ENCODE measurements at regions not wholly inside any gene's neighbourhood (a gene's known extent, or its start where the extent isn't known, plus 50 kb on each side); places are given as distances from the start of the nearest gene placed in this dataset.
"Not testable (repeated sequence)": the region's sequence is repeated elsewhere in the genome, so short reads cannot be mapped to it uniquely, and the experiment has no call there.

- no peaks in the 10 kb centered on the region for H3K9me3 Mint-ChIP-seq
- no peak overlapping the region for H3K4me3 Mint-ChIP-seq
- no peak for TF ChIP-seq CTCF (conservative IDR thresholded peaks at IDR 0.05)
- peaks cover 3% of the 10 kb centered on the region for H3K4me1 Mint-ChIP-seq
- H3K27me3 Mint-ChIP-seq (ENCODE audit: low read depth): no peaks in the 10 kb centered on the region
- DNase-seq (ENCODE audit: low read depth, low spot score): no peak
- no peak overlapping the region for H3K27ac Mint-ChIP-seq (ENCODE audit: unreplicated experiment)
- H3K36me3 Mint-ChIP-seq (ENCODE audit: low read depth): no peaks in the 10 kb centered on the region
Measured at GRCh38 chr14:51360592-51360991, 120.5 kb downstream of the TMX1 start.

GRCh38 chr14:51365241-51365965 lies 125.4 kb downstream of the TMX1 start:
- TF ChIP-seq CTCF (conservative IDR thresholded peaks at IDR 0.05): no peak
- Mint-ChIP-seq H3K27me3 (ENCODE audit: low read depth) (no peaks in the 10 kb centered on the region), H3K4me1 (no peaks in the 10 kb centered on the region), H3K27ac (ENCODE audit: unreplicated experiment) (no peak overlapping the region), H3K4me3 (no peak overlapping the region), H3K9me3 (no peaks in the 10 kb centered on the region), H3K36me3 (ENCODE audit: low read depth) (no peaks in the 10 kb centered on the region)
- no peak for DNase-seq (ENCODE audit: low read depth, low spot score)

GRCh38 chr14:51366460-51366859 lies 126.4 kb downstream of the TMX1 start:
- H3K27ac Mint-ChIP-seq (ENCODE audit: unreplicated experiment); H3K4me3 Mint-ChIP-seq; H3K36me3 Mint-ChIP-seq (ENCODE audit: low read depth); H3K9me3 Mint-ChIP-seq; DNase-seq (ENCODE audit: low read depth, low spot score); H3K4me1 Mint-ChIP-seq; H3K27me3 Mint-ChIP-seq (ENCODE audit: low read depth): not testable (repeated sequence)

GRCh38 chr14:51366866-51367599 lies 127.0 kb downstream of the TMX1 start:
- not testable (repeated sequence) for H3K4me3 Mint-ChIP-seq; H3K27ac Mint-ChIP-seq (ENCODE audit: unreplicated experiment); DNase-seq (ENCODE audit: low read depth, low spot score)

GRCh38 chr14:51367600-51367931 lies 127.5 kb downstream of the TMX1 start:
- Mint-ChIP-seq H3K9me3 (peaks cover 7% of the 10 kb centered on the region), H3K27ac (ENCODE audit: unreplicated experiment) (no peak overlapping the region), H3K36me3 (ENCODE audit: low read depth) (peaks cover under 1% of the 10 kb centered on the region), H3K27me3 (ENCODE audit: low read depth) (no peaks in the 10 kb centered on the region), H3K4me1 (peaks cover 3% of the 10 kb centered on the region), H3K4me3 (no peak overlapping the region)
- TF ChIP-seq CTCF (conservative IDR thresholded peaks at IDR 0.05): no peak
- DNase-seq (ENCODE audit: low read depth, low spot score): no peak

More at GRCh38 chr14:51366866-51367599, 127.0 kb downstream of the TMX1 start:
- not testable (repeated sequence) for H3K4me1 Mint-ChIP-seq; H3K36me3 Mint-ChIP-seq (ENCODE audit: low read depth); H3K27me3 Mint-ChIP-seq (ENCODE audit: low read depth); H3K9me3 Mint-ChIP-seq

GRCh38 chr14:51368721-51369163 lies 128.7 kb downstream of the TMX1 start:
- Mint-ChIP-seq H3K4me1 (peaks cover 3% of the 10 kb centered on the region), H3K27ac (ENCODE audit: unreplicated experiment) (no peak overlapping the region), H3K36me3 (ENCODE audit: low read depth) (peaks cover 2% of the 10 kb centered on the region), H3K27me3 (ENCODE audit: low read depth) (no peaks in the 10 kb centered on the region), H3K9me3 (peaks cover 8% of the 10 kb centered on the region), H3K4me3 (no peak overlapping the region)
- DNase-seq (ENCODE audit: low read depth, low spot score): no peak
- no peak for TF ChIP-seq CTCF (conservative IDR thresholded peaks at IDR 0.05)

Measured in neural crest cell (in vitro differentiated cells).